H1 (cell line): ENCODE measurements at regions not wholly inside any gene's neighbourhood (a gene's known extent, or its start where the extent isn't known, plus 50 kb on each side); places are given as distances from the start of the nearest gene placed in this dataset.

ENCODE experiments used
- CTCF ChIA-PET: fragments of 300-600 bp; sonication (Branson Sonifier 250); formaldehyde crosslinking; loops from one replicate; lab custom pipeline; 2021; ENCODE audit not compliant: partially characterized antibody; lab: Charles Lee
- POLR2A ChIA-PET: fragments of 300-600 bp; sonication (Branson Sonifier 250); formaldehyde crosslinking; loops from one replicate; lab custom pipeline; 2021; ENCODE audit warnings: inconsistent platforms; ENCODE audit not compliant: partially characterized antibody; lab: Charles Lee
- DNase-seq, 2 experiments: peaks; one replicate each; pipeline versions ENCODE4 v3.0.0 to v3.0.0-alpha.2; 2010 to 2022; ENCODE audit warnings: low spot score in 2 of 2, low read depth in 1 of 2, mixed read lengths in 1 of 2
- FAIRE-seq: peaks from 2 replicates; lab custom pipeline; 2011; peaks lifted over from hg19 to GRCh38; lab: Jason Lieb, UNC
- H2AFZ ChIP-seq: 2 replicates; pipeline ENCODE4 v1.8.1; 2012; ENCODE audit warnings: low read length, inconsistent platforms
- H2AK5ac ChIP-seq: 2 replicates; pipeline ENCODE4 v1.6.1; 2013; ENCODE audit warnings: low read depth, low read length
- H2BK120ac ChIP-seq: replicated peaks from 2 replicates; pipeline ENCODE3; 2013; ENCODE audit warnings: low read depth, low read length, inconsistent platforms
- H2BK12ac ChIP-seq: 2 replicates; pipeline ENCODE4 v1.6.1; 2013; ENCODE audit warnings: low read depth, low read length
- H2BK15ac ChIP-seq: 2 replicates; pipeline ENCODE4 v1.6.1; 2013; ENCODE audit warnings: low read length
- H2BK20ac ChIP-seq: 2 replicates; pipeline ENCODE4 v1.6.1; 2013; ENCODE audit warnings: low read length
- H2BK5ac ChIP-seq: 2 replicates; pipeline ENCODE4 v1.6.1; 2013; ENCODE audit warnings: low read depth, low read length
- H3K14ac ChIP-seq: 2 replicates; pipeline ENCODE4 v1.6.1; 2013; ENCODE audit warnings: inconsistent platforms; ENCODE audit not compliant: insufficient read length
- H3K18ac ChIP-seq: 2 replicates; pipeline ENCODE4 v1.6.1; 2013; ENCODE audit warnings: low read length; ENCODE audit errors: extremely low read depth
- H3K23ac ChIP-seq: 2 replicates; pipeline ENCODE4 v1.6.1; 2013; ENCODE audit warnings: inconsistent platforms; ENCODE audit not compliant: insufficient read length
- H3K23me2 ChIP-seq: 2 replicates; pipeline ENCODE4 v1.6.1; 2013; ENCODE audit warnings: low read depth, low read length
- H3K27ac ChIP-seq: 2 replicates; pipeline ENCODE4 v1.6.1; 2011; ENCODE audit warnings: low read depth, low read length, inconsistent platforms
- H3K27me3 ChIP-seq, 4 experiments: replicated peaks in 1 of 4; 1 replicate in 1 of 4; 2 replicates in 3 of 4; pipeline versions ENCODE4 v1.6.1 to v1.8.1; 2011 to 2013; ENCODE audit warnings: low read length in 3 of 4, mild to moderate bottlenecking in 3 of 4, inconsistent platforms in 2 of 4, mixed read lengths in 2 of 4, moderate library complexity in 1 of 4; ENCODE audit not compliant: control insufficient read depth in 3 of 4, insufficient read depth in 3 of 4; ENCODE audit errors: extremely low read depth in 1 of 4
- H3K36me3 ChIP-seq, 4 experiments: 2 replicates each; pipeline versions ENCODE4 v1.6.1 to v1.8.1; 2011 to 2013; ENCODE audit warnings: mild to moderate bottlenecking in 4 of 4, low read length in 3 of 4, moderate library complexity in 2 of 4, control low read depth in 1 of 4, inconsistent platforms in 1 of 4; ENCODE audit not compliant: insufficient read depth in 4 of 4, control insufficient read depth in 2 of 4
- H3K4ac ChIP-seq: replicated peaks from 2 replicates; pipeline ENCODE3; 2013; ENCODE audit warnings: low read length, low read depth, mixed read lengths, inconsistent platforms; ENCODE audit not compliant: insufficient read length
- H3K4me1 ChIP-seq, 4 experiments: replicated peaks in 1 of 4; 1 replicate in 1 of 4; 2 replicates in 3 of 4; pipeline versions ENCODE4 v1.6.1 to v1.8.1; 2011 to 2013; ENCODE audit warnings: low read length in 3 of 4, inconsistent platforms in 2 of 4, mixed read lengths in 1 of 4; ENCODE audit not compliant: insufficient read depth in 4 of 4, control insufficient read depth in 3 of 4
- H3K4me2 ChIP-seq, 2 experiments: 2 replicates each; pipeline versions ENCODE4 v1.6.1 to v1.8.1; 2011 to 2013; ENCODE audit warnings: low read depth in 2 of 2, low read length in 2 of 2, control low read depth in 1 of 2, inconsistent platforms in 1 of 2, mild to moderate bottlenecking in 1 of 2; ENCODE audit not compliant: insufficient read depth in 1 of 2
- H3K4me3 ChIP-seq, 4 experiments: fragments of 200-600, 300-600 bp in 1 of 4; sonication (generic), shearing (Covaris generic), sonication (Bioruptor Twin) in 1 of 4; 2 replicates each; pipeline versions ENCODE4 v1.5.1 to v1.8.1; 2011 to 2016; ENCODE audit warnings: low read length in 4 of 4, low read depth in 3 of 4, control low read depth in 2 of 4, inconsistent platforms in 2 of 4, mild to moderate bottlenecking in 2 of 4, mixed read lengths in 1 of 4, moderate library complexity in 1 of 4; ENCODE audit not compliant: insufficient read depth in 2 of 4; ENCODE audit errors: extremely low read depth in 1 of 4
- H3K56ac ChIP-seq: replicated peaks from 2 replicates; pipeline ENCODE3; 2013; ENCODE audit warnings: low read depth, mild to moderate bottlenecking, mixed read lengths, low read length, inconsistent platforms; ENCODE audit not compliant: insufficient read length
- H3K79me1 ChIP-seq: 2 replicates; pipeline ENCODE4 v1.6.1; 2013; ENCODE audit warnings: low read depth, low read length, control low read depth
- H3K79me2 ChIP-seq, 2 experiments: 2 replicates each; pipeline versions ENCODE4 v1.6.1 to v1.8.1; 2012 to 2013; ENCODE audit warnings: low read length in 2 of 2, mild to moderate bottlenecking in 2 of 2, inconsistent platforms in 1 of 2; ENCODE audit not compliant: insufficient read depth in 2 of 2, control insufficient read depth in 1 of 2
- H3K9ac ChIP-seq, 4 experiments: replicated peaks in 1 of 4; 1 replicate in 1 of 4; 2 replicates in 3 of 4; pipeline versions ENCODE4 v1.6.1 to v1.8.1; 2011 to 2013; ENCODE audit warnings: low read depth in 3 of 4, low read length in 3 of 4, control low read depth in 2 of 4, mild to moderate bottlenecking in 2 of 4, moderate library complexity in 2 of 4, inconsistent platforms in 1 of 4; ENCODE audit errors: extremely low read depth in 1 of 4
- H3K9me3 ChIP-seq, 2 experiments: 2 replicates each; pipeline versions ENCODE4 v1.6.1 to v1.8.1; 2012 to 2013; ENCODE audit warnings: mild to moderate bottlenecking in 2 of 2, moderate library complexity in 2 of 2, control low read depth in 1 of 2, inconsistent platforms in 1 of 2, low read depth in 1 of 2, low read length in 1 of 2, mixed read lengths in 1 of 2; ENCODE audit not compliant: insufficient read depth in 2 of 2
- H4K20me1 ChIP-seq, 2 experiments: replicated peaks in 1 of 2; 2 replicates each; pipeline versions ENCODE3 to v1.8.1; 2011 to 2013; ENCODE audit warnings: inconsistent platforms in 2 of 2, low read length in 2 of 2, mild to moderate bottlenecking in 1 of 2; ENCODE audit not compliant: insufficient read depth in 2 of 2, control insufficient read depth in 1 of 2
- H4K5ac ChIP-seq: 2 replicates; pipeline ENCODE4 v1.6.1; 2013; ENCODE audit warnings: low read length, low read depth, mixed read lengths, inconsistent platforms; ENCODE audit not compliant: insufficient read length
- H4K8ac ChIP-seq: 2 replicates; pipeline ENCODE4 v1.8.0; 2013; ENCODE audit warnings: mild to moderate bottlenecking, moderate library complexity, low read length, inconsistent platforms; ENCODE audit not compliant: insufficient read depth; ENCODE audit errors: extremely low read depth
- H4K91ac ChIP-seq: replicated peaks from 2 replicates; pipeline ENCODE3; 2013; ENCODE audit warnings: low read length, mixed read lengths, inconsistent platforms; ENCODE audit not compliant: insufficient read length
- CBX5 ChIP-seq: fragments of 300-800, 300-1000 bp; sonication (generic); IDR thresholded peaks from 2 replicates; pipeline ENCODE4 v1.7.1; 2016; ENCODE audit warnings: antibody characterized with exemption, low read length, low read depth
- CEBPB ChIP-seq: IDR thresholded peaks from 2 replicates; pipeline ENCODE4 v1.6.1; 2012; ENCODE audit warnings: low read depth, low read length
- CTBP2 ChIP-seq: IDR thresholded peaks from 2 replicates; pipeline ENCODE4 v1.7.0; 2011; ENCODE audit warnings: borderline replicate concordance, mild to moderate bottlenecking, moderate library complexity, mixed read lengths, low read length; ENCODE audit not compliant: insufficient read depth, insufficient read length
- EP300 ChIP-seq, 2 experiments: IDR thresholded peaks; 1 replicate in 1 of 2; 2 replicates in 1 of 2; pipeline ENCODE4 v1.6.1; 2011 to 2012; ENCODE audit warnings: low read depth in 2 of 2, low read length in 2 of 2, mild to moderate bottlenecking in 2 of 2, borderline replicate concordance in 1 of 2, inconsistent platforms in 1 of 2, moderate library complexity in 1 of 2
- GABPA ChIP-seq: IDR thresholded peaks from 2 replicates; pipeline ENCODE4 v1.6.1; 2011; ENCODE audit warnings: mild to moderate bottlenecking, low read length, moderate library complexity, borderline replicate concordance; ENCODE audit not compliant: insufficient read depth
- HDAC2 ChIP-seq, 2 experiments: fragments of 300-600 bp in 1 of 2; sonication (generic) in 1 of 2; IDR thresholded peaks; 2 replicates each; pipeline ENCODE4 v1.6.1; 2011 to 2012; ENCODE audit warnings: low read depth in 2 of 2, low read length in 2 of 2, mild to moderate bottlenecking in 2 of 2, moderate library complexity in 2 of 2, borderline replicate concordance in 1 of 2, inconsistent platforms in 1 of 2
- KDM4A ChIP-seq: IDR thresholded peaks from one replicate; pipeline ENCODE4 v1.7.1; 2012; ENCODE audit warnings: low read depth, mild to moderate bottlenecking, moderate library complexity, low read length, inconsistent platforms; ENCODE audit not compliant: severe bottlenecking
- KDM5A ChIP-seq: fragments of 200-600 bp; IDR thresholded peaks from 2 replicates; pipeline ENCODE4 v1.7.1; 2012; ENCODE audit warnings: mild to moderate bottlenecking, low read length, inconsistent platforms, mixed read lengths
- NRF1 ChIP-seq: IDR thresholded peaks from 2 replicates; pipeline ENCODE4 v1.6.1; 2011; ENCODE audit warnings: mild to moderate bottlenecking, low read depth, low read length, improper control_type of control experiment
- SP4 ChIP-seq: IDR thresholded peaks from 2 replicates; pipeline ENCODE4 v1.6.1; 2012; ENCODE audit warnings: low read length, inconsistent platforms
- TAF1 ChIP-seq: IDR thresholded peaks from 2 replicates; pipeline ENCODE4 v1.6.1; 2011; ENCODE audit warnings: mild to moderate bottlenecking, low read depth, low read length
- TBP ChIP-seq: IDR thresholded peaks from 2 replicates; pipeline ENCODE4 v1.6.1; 2011; ENCODE audit warnings: low read depth, low read length, improper control_type of control experiment
- WGBS, 2 experiments: shearing (Covaris generic) in 1 of 2; methylation state at CpG; one replicate each; pipeline versions ENCODE4 v1.1.6 to v1.1.7; 2013 to 2015; ENCODE audit warnings: low lambda C conversion rate in 2 of 2, mixed read lengths in 2 of 2, inconsistent platforms in 1 of 2, low coverage in 1 of 2, missing lambda C conversion rate in 1 of 2; ENCODE audit not compliant: insufficient replicate concordance in 2 of 2, insufficient coverage in 1 of 2, insufficient read length in 1 of 2; ENCODE audit errors: extremely low coverage in 1 of 2, missing lambda C conversion rate in 1 of 2; 5-methylcytosine and 5-hydroxymethylcytosine counted together
- TF ChIP-seq, protein P1 (sequence below): IDR thresholded peaks from 2 replicates; pipeline ENCODE4 v1.6.1; 2012; ENCODE audit warnings: inconsistent platforms

DNA sequence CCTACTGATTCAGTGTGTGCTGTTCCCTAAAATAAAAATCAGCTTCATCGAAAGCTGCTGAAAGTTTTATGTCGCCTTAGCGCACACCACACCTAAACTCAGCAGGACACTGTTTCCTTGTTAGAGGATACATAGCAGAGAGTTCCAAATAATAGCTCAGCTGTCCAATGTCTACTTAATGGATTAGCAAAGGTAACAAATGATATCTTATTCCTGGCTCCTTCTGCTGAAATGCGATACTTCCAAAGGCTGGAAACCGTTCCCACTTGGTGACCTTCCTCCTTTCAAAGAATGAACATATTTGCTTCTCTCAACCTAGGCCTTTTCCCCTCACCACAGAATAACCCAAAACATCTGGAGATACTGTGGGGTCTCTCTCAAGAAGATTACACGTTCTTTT lies 189.5 kb upstream of the GMDS start:
- no peak overlapping the region for H4K8ac ChIP-seq
- no peak overlapping the region for H3K14ac ChIP-seq
- no peaks in the 10 kb centered on the region for H4K20me1 ChIP-seq
- H3K4me2 ChIP-seq = no peak overlapping the region
- H2BK5ac ChIP-seq = no peak overlapping the region
- no peak overlapping the region for H3K4ac ChIP-seq
- H2BK20ac ChIP-seq = no peak overlapping the region
- H3K79me1 ChIP-seq = no peaks in the 10 kb centered on the region
- H2BK15ac ChIP-seq = no peak overlapping the region
- no peak for FAIRE-seq
- H3K27me3 ChIP-seq = no peaks in the 10 kb centered on the region
- H3K9me3 ChIP-seq = no peaks in the 10 kb centered on the region
- H3K27ac ChIP-seq = no peak overlapping the region
- no peak overlapping the region for H4K91ac ChIP-seq
- no peak overlapping the region for H3K9ac ChIP-seq
- 94% methylated on average over 6 of the region's 6 CpGs; no CpG with 5 or more reads in 1 of the 2 experiments for WGBS, 2 experiments
- no peak overlapping the region for H3K23ac ChIP-seq
- CTCF ChIA-PET = interaction anchor here (0.9 to 1.0 kb wide), 2 partner anchors 11 to 40 kb away, joined by 3 read pairs; no protein-coding TSS in a partner anchor
- TF ChIP-seq CTBP2 (no peak), CEBPB (no peak), CBX5 (no peak), TBP (no peak), HDAC2 (IDR thresholded peaks at IDR 0.05; ENCODE audit: borderline replicate concordance in 1 of 2, low read depth in 2 of 2, low read length in 2 of 2) (no peak), TAF1 (no peak), EP300 (IDR thresholded peaks at IDR 0.05; ENCODE audit: borderline replicate concordance in 1 of 2, low read depth in 2 of 2, low read length in 2 of 2) (no peak), KDM4A (no peak), NRF1 (no peak), KDM5A (no peak), GABPA (no peak), SP4 (no peak)
- TF ChIP-seq, protein P1, sequence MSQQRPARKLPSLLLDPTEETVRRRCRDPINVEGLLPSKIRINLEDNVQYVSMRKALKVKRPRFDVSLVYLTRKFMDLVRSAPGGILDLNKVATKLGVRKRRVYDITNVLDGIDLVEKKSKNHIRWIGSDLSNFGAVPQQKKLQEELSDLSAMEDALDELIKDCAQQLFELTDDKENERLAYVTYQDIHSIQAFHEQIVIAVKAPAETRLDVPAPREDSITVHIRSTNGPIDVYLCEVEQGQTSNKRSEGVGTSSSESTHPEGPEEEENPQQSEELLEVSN = no peak
- TF ChIP-seq, all 59 proteins: peak for 0
- no peaks in the 10 kb centered on the region for H3K36me3 ChIP-seq
- no peak overlapping the region for H3K18ac ChIP-seq
- no peak for DNase-seq
- H2BK12ac ChIP-seq = no peak overlapping the region
- no peak overlapping the region for H3K4me3 ChIP-seq
- no peak overlapping the region for H3K56ac ChIP-seq
- no peaks in the 10 kb centered on the region for H3K79me2 ChIP-seq
- no peak overlapping the region for H4K5ac ChIP-seq
- no peak overlapping the region for H2AFZ ChIP-seq
- no peak overlapping the region for H2BK120ac ChIP-seq
- no peaks in the 10 kb centered on the region for H3K23me2 ChIP-seq
- no peak overlapping the region for H2AK5ac ChIP-seq
- H3K4me1 ChIP-seq = peaks cover 0 to 2% (median 0%) of the 10 kb centered on the region in 4 experiments; a peak in 1 of 7 replicates
- POLR2A ChIA-PET = no interaction called here
